Effector memory CD8-positive, alpha-beta T cell (primary cell): ENCODE measurements at regions not wholly inside any gene's neighbourhood (a gene's known extent, or its start where the extent isn't known, plus 50 kb on each side); places are given as distances from the start of the nearest gene placed in this dataset.

Experiments
- ATAC-seq: fragments of 150-1000 bp; cut with Tn5 transposase; replicated peaks from 2 replicates; pipeline ENCODE4 v1.10.0; 2021; ENCODE audit warnings: mild to moderate bottlenecking, moderate library complexity
- DNase-seq, 3 experiments: peaks; one replicate each; pipeline ENCODE4 v3.0.0; 2021
- H3K27ac Mint-ChIP-seq, 2 donors: one replicate each; pipeline ENCODE4 v1.8.0; 2022; ENCODE audit warnings: mild to moderate bottlenecking in 2 of 2, mixed read lengths in 2 of 2, moderate library complexity in 2 of 2
- H3K27me3 Mint-ChIP-seq, 2 donors: one replicate each; pipeline ENCODE4 v1.8.0; 2022; ENCODE audit warnings: mixed read lengths in 2 of 2
- H3K36me3 Mint-ChIP-seq: one replicate; pipeline ENCODE4 v1.8.0; 2022; ENCODE audit warnings: mild to moderate bottlenecking, moderate library complexity, mixed read lengths; ENCODE audit not compliant: insufficient read depth
- H3K4me1 Mint-ChIP-seq, 2 donors: one replicate each; pipeline ENCODE4 v1.8.0; 2022; ENCODE audit warnings: low read depth in 2 of 2, mixed read lengths in 2 of 2
- H3K4me3 Mint-ChIP-seq, 2 donors: one replicate each; pipeline ENCODE4 v1.8.0; 2022; ENCODE audit warnings: mild to moderate bottlenecking in 2 of 2, mixed read lengths in 2 of 2, moderate library complexity in 2 of 2
- H3K9me3 Mint-ChIP-seq, 2 donors: one replicate each; pipeline ENCODE4 v1.8.0; 2022; ENCODE audit warnings: mixed read lengths in 2 of 2

GRCh38 chr2:105626212-105626965 is 118.3 kb upstream of the NCK2 start:
- no peak for DNase-seq
- Mint-ChIP-seq H3K27ac (no peak overlapping the region), H3K9me3 (no peaks in the 10 kb centered on the region), H3K27me3 (peaks cover 64 to 78% of the 10 kb centered on the region in 2 donors), H3K4me1 (no peaks in the 10 kb centered on the region), H3K4me3 (no peak overlapping the region), H3K36me3 (no peaks in the 10 kb centered on the region)
- no peak for ATAC-seq

- no peaks in the 10 kb centered on the region for H3K4me1 Mint-ChIP-seq
- no peak for ATAC-seq
- H3K4me3 Mint-ChIP-seq, result no peak overlapping the region
- H3K36me3 Mint-ChIP-seq, result no peaks in the 10 kb centered on the region
- no peak overlapping the region for H3K27ac Mint-ChIP-seq
- H3K27me3 Mint-ChIP-seq, result peaks cover 68 to 81% of the 10 kb centered on the region in 2 donors
- no peak for DNase-seq
- H3K9me3 Mint-ChIP-seq, result no peaks in the 10 kb centered on the region
Measured at GRCh38 chr2:105625632-105626031, 119.1 kb upstream of the NCK2 start.

- DNase-seq, result no peak
- Mint-ChIP-seq H3K9me3 (no peaks in the 10 kb centered on the region), H3K27me3 (peaks cover 46 to 62% of the 10 kb centered on the region in 2 donors), H3K36me3 (no peaks in the 10 kb centered on the region), H3K27ac (no peak overlapping the region), H3K4me1 (peaks cover 0 to 5% of the 10 kb centered on the region in 2 donors), H3K4me3 (no peak overlapping the region)
- no peak for ATAC-seq
Measured at GRCh38 chr2:105621038-105621437, 123.7 kb upstream of the NCK2 start.

GRCh38 chr2:105618351-105618659 is 126.4 kb upstream of the NCK2 start:
- no peak for DNase-seq
- no peaks in the 10 kb centered on the region for H3K36me3 Mint-ChIP-seq
- peaks cover 33 to 46% of the 10 kb centered on the region in 2 donors for H3K27me3 Mint-ChIP-seq
- no peak overlapping the region for H3K4me3 Mint-ChIP-seq
- no peaks in the 10 kb centered on the region for H3K9me3 Mint-ChIP-seq
- H3K4me1 Mint-ChIP-seq, result peaks cover 0 to 5% of the 10 kb centered on the region in 2 donors
- peak overlapping the region in 1 of 2 donors; percentile 1 for H3K27ac Mint-ChIP-seq
- no peak for ATAC-seq

GRCh38 chr2:105617631-105618350 is 126.9 kb upstream of the NCK2 start:
- H3K4me3 Mint-ChIP-seq, result no peak overlapping the region
- peaks cover 0 to 5% of the 10 kb centered on the region in 2 donors for H3K4me1 Mint-ChIP-seq
- ATAC-seq, result no peak
- H3K36me3 Mint-ChIP-seq, result no peaks in the 10 kb centered on the region
- H3K27me3 Mint-ChIP-seq, result peaks cover 33 to 46% of the 10 kb centered on the region in 2 donors
- H3K27ac Mint-ChIP-seq, result peak overlapping the region in 1 of 2 donors; percentile 1
- DNase-seq, result no peak
- H3K9me3 Mint-ChIP-seq, result no peaks in the 10 kb centered on the region

- no peak overlapping the region for H3K4me3 Mint-ChIP-seq
- H3K4me1 Mint-ChIP-seq, result peaks cover 0 to 5% of the 10 kb centered on the region in 2 donors
- peaks cover 12 to 23% of the 10 kb centered on the region in 2 donors for H3K27me3 Mint-ChIP-seq
- H3K9me3 Mint-ChIP-seq, result no peaks in the 10 kb centered on the region
- H3K36me3 Mint-ChIP-seq, result no peaks in the 10 kb centered on the region
- DNase-seq, result no peak
- no peak overlapping the region for H3K27ac Mint-ChIP-seq
- ATAC-seq, result no peak
Measured at GRCh38 chr2:105615305-105615704, 129.4 kb upstream of the NCK2 start.

GRCh38 chr2:105611811-105612424 is 132.8 kb upstream of the NCK2 start:
- Mint-ChIP-seq H3K9me3 (no peaks in the 10 kb centered on the region), H3K27ac (no peak overlapping the region), H3K27me3 (no peaks in the 10 kb centered on the region), H3K36me3 (no peaks in the 10 kb centered on the region), H3K4me1 (no peaks in the 10 kb centered on the region), H3K4me3 (no peak overlapping the region)
- DNase-seq, result no peak
- ATAC-seq, result no peak

- ATAC-seq (no peak), DNase-seq (no peak)
- Mint-ChIP-seq H3K9me3 (no peaks in the 10 kb centered on the region), H3K36me3 (no peaks in the 10 kb centered on the region), H3K4me3 (no peak overlapping the region), H3K27ac (no peak overlapping the region), H3K4me1 (no peaks in the 10 kb centered on the region), H3K27me3 (no peaks in the 10 kb centered on the region)
Measured at GRCh38 chr2:105611333-105611637, 133.4 kb upstream of the NCK2 start.

GRCh38 chr2:105610576-105611332 is 134.0 kb upstream of the NCK2 start:
- Mint-ChIP-seq H3K27ac (peak overlapping the region in 1 of 2 donors; percentile 19), H3K4me1 (no peaks in the 10 kb centered on the region), H3K27me3 (no peaks in the 10 kb centered on the region), H3K36me3 (no peaks in the 10 kb centered on the region), H3K4me3 (no peak overlapping the region), H3K9me3 (no peaks in the 10 kb centered on the region)
- ATAC-seq, result no peak
- no peak for DNase-seq

- peaks cover 0 to 1% of the 10 kb centered on the region in 2 donors for H3K27me3 Mint-ChIP-seq
- H3K27ac Mint-ChIP-seq, result peak overlapping the region in 1 of 2 donors; percentile 19
- H3K9me3 Mint-ChIP-seq, result no peaks in the 10 kb centered on the region
- no peak for DNase-seq
- no peaks in the 10 kb centered on the region for H3K4me1 Mint-ChIP-seq
- H3K36me3 Mint-ChIP-seq, result no peaks in the 10 kb centered on the region
- no peak overlapping the region for H3K4me3 Mint-ChIP-seq
- ATAC-seq, result no peak
Measured at GRCh38 chr2:105609746-105610402, 134.8 kb upstream of the NCK2 start.

- no peak overlapping the region for H3K27ac Mint-ChIP-seq
- no peaks in the 10 kb centered on the region for H3K36me3 Mint-ChIP-seq
- peaks cover 0 to 6% of the 10 kb centered on the region in 2 donors for H3K27me3 Mint-ChIP-seq
- ATAC-seq (no peak), DNase-seq (no peak)
- peaks cover 0 to 3% of the 10 kb centered on the region in 2 donors for H3K4me1 Mint-ChIP-seq
- H3K9me3 Mint-ChIP-seq, result no peaks in the 10 kb centered on the region
- H3K4me3 Mint-ChIP-seq, result no peak overlapping the region
Measured at GRCh38 chr2:105607920-105608504, 136.7 kb upstream of the NCK2 start.

GRCh38 chr2:105606081-105606480 is 138.6 kb upstream of the NCK2 start:
- peaks cover 0 to 6% of the 10 kb centered on the region in 2 donors for H3K27me3 Mint-ChIP-seq
- H3K9me3 Mint-ChIP-seq, result no peaks in the 10 kb centered on the region
- H3K36me3 Mint-ChIP-seq, result no peaks in the 10 kb centered on the region
- no peak overlapping the region for H3K27ac Mint-ChIP-seq
- DNase-seq, result no peak
- H3K4me1 Mint-ChIP-seq, result peaks cover 0 to 3% of the 10 kb centered on the region in 2 donors
- ATAC-seq, result no peak
- H3K4me3 Mint-ChIP-seq, result no peak overlapping the region

- DNase-seq (no peak), ATAC-seq (no peak)
- Mint-ChIP-seq H3K36me3 (no peaks in the 10 kb centered on the region), H3K4me1 (peaks cover 0 to 3% of the 10 kb centered on the region in 2 donors), H3K4me3 (no peak overlapping the region), H3K9me3 (no peaks in the 10 kb centered on the region), H3K27ac (no peak overlapping the region), H3K27me3 (peaks cover 0 to 15% of the 10 kb centered on the region in 2 donors)
Measured at GRCh38 chr2:105604938-105605337, 139.8 kb upstream of the NCK2 start.
